ENCODE measurements at regions not wholly inside any gene's neighbourhood (a gene's known extent, or its start where the extent isn't known, plus 50 kb on each side); places are given as distances from the start of the nearest gene placed in this dataset.

GRCh38 chr4:32112891-32113290 is 1392.7 kb downstream of the PCDH7 start:
- Histone ChIP-seq H3K79me2 (ENCODE audit: insufficient read depth, low read depth, low read length) (no peaks in the 10 kb centered on the region), H3K4me2 (ENCODE audit: low read length) (no peak overlapping the region), H2AFZ (ENCODE audit: low read length) (no peak overlapping the region), H3K9me2 (ENCODE audit: insufficient read depth, low read length) (no peaks in the 10 kb centered on the region), H3K36me3 (ENCODE audit: insufficient read depth, low read length) (no peaks in the 10 kb centered on the region), H3K4me3 (ENCODE audit: low read depth, low read length, poor library complexity, severe bottlenecking) (no peak overlapping the region), H3K4me1 (ENCODE audit: insufficient read depth, low read length, poor library complexity, severe bottlenecking) (no peaks in the 10 kb centered on the region), H4K20me1 (ENCODE audit: insufficient read depth, low read length) (no peaks in the 10 kb centered on the region), H3K9me3 (ENCODE audit: low read length) (no peaks in the 10 kb centered on the region), H3K27ac (ENCODE audit: low read depth, low read length, poor library complexity, severe bottlenecking) (no peak overlapping the region)
- DNase-seq (ENCODE audit: low spot score), result no peak
- TF ChIP-seq EZH2phosphoT487 (IDR thresholded peaks at IDR 0.05; ENCODE audit: borderline replicate concordance, low read depth, low read length) (no peak), CTCF (conservative IDR thresholded peaks at IDR 0.05; ENCODE audit: low read length) (no peak)
- ChIA-PET POLR2A (no interaction called here), CTCF (ENCODE audit: unreplicated experiment) (no interaction called here)
- BruUV-seq (replicated peaks), result no TSS peak
- intact Hi-C loops (cut with micrococcal nuclease; ENCODE audit: unreplicated experiment), result no loop called here

GRCh38 chr4:32117693-32118092 is 1397.5 kb downstream of the PCDH7 start:
- ChIA-PET CTCF (ENCODE audit: unreplicated experiment) (no interaction called here), POLR2A (interaction anchor here (0.6 kb wide), 1 partner anchor 128 kb away, joined by 3 read pairs; no protein-coding TSS in a partner anchor)
- Histone ChIP-seq H3K79me2 (ENCODE audit: insufficient read depth, low read depth, low read length) (no peaks in the 10 kb centered on the region), H4K20me1 (ENCODE audit: insufficient read depth, low read length) (no peaks in the 10 kb centered on the region), H3K36me3 (ENCODE audit: insufficient read depth, low read length) (no peaks in the 10 kb centered on the region), H3K27ac (ENCODE audit: low read depth, low read length, poor library complexity, severe bottlenecking) (no peak overlapping the region), H2AFZ (ENCODE audit: low read length) (no peak overlapping the region), H3K4me2 (ENCODE audit: low read length) (no peak overlapping the region), H3K9me3 (ENCODE audit: low read length) (no peaks in the 10 kb centered on the region), H3K9me2 (ENCODE audit: insufficient read depth, low read length) (no peaks in the 10 kb centered on the region), H3K4me3 (ENCODE audit: low read depth, low read length, poor library complexity, severe bottlenecking) (no peak overlapping the region), H3K4me1 (ENCODE audit: insufficient read depth, low read length, poor library complexity, severe bottlenecking) (no peaks in the 10 kb centered on the region)
- DNase-seq (ENCODE audit: low spot score), result no peak
- intact Hi-C loops (cut with micrococcal nuclease; ENCODE audit: unreplicated experiment), result no loop called here
- TF ChIP-seq EZH2phosphoT487 (IDR thresholded peaks at IDR 0.05; ENCODE audit: borderline replicate concordance, low read depth, low read length), result no peak
- no peak for TF ChIP-seq CTCF (conservative IDR thresholded peaks at IDR 0.05; ENCODE audit: low read length)
- BruUV-seq (replicated peaks), result no TSS peak

- Histone ChIP-seq H3K36me3 (ENCODE audit: insufficient read depth, low read length) (no peaks in the 10 kb centered on the region), H3K4me3 (ENCODE audit: low read depth, low read length, poor library complexity, severe bottlenecking) (no peak overlapping the region), H3K4me1 (ENCODE audit: insufficient read depth, low read length, poor library complexity, severe bottlenecking) (no peaks in the 10 kb centered on the region), H3K79me2 (ENCODE audit: insufficient read depth, low read depth, low read length) (no peaks in the 10 kb centered on the region), H3K9me3 (ENCODE audit: low read length) (no peaks in the 10 kb centered on the region), H3K4me2 (ENCODE audit: low read length) (no peak overlapping the region), H3K9me2 (ENCODE audit: insufficient read depth, low read length) (no peaks in the 10 kb centered on the region), H3K27ac (ENCODE audit: low read depth, low read length, poor library complexity, severe bottlenecking) (no peak overlapping the region), H4K20me1 (ENCODE audit: insufficient read depth, low read length) (no peaks in the 10 kb centered on the region), H2AFZ (ENCODE audit: low read length) (no peak overlapping the region)
- no peak for DNase-seq (ENCODE audit: low spot score)
- intact Hi-C loops (cut with micrococcal nuclease; ENCODE audit: unreplicated experiment), result no loop called here
- TF ChIP-seq CTCF (conservative IDR thresholded peaks at IDR 0.05; ENCODE audit: low read length) (no peak), EZH2phosphoT487 (IDR thresholded peaks at IDR 0.05; ENCODE audit: borderline replicate concordance, low read depth, low read length) (no peak)
- no TSS peak for BruUV-seq (replicated peaks)
- ChIA-PET POLR2A (no interaction called here), CTCF (ENCODE audit: unreplicated experiment) (no interaction called here)
These were observed 1399.7 kb downstream of the PCDH7 start for GRCh38 chr4:32119907-32120306.
